K562 (cell line): ENCODE measurements at regions not wholly inside any gene's neighbourhood (a gene's known extent, or its start where the extent isn't known, plus 50 kb on each side); places are given as distances from the start of the nearest gene placed in this dataset.

Experiments
- CTCF ChIP-seq, 3 experiments: IDR thresholded peaks in 2 of 3; conservative IDR thresholded peaks in 1 of 3; 2 replicates each; pipeline ENCODE4 v1.5.1; 2011 to 2012; ENCODE audit warnings: low read length in 3 of 3, mild to moderate bottlenecking in 3 of 3, control low read depth in 2 of 3, improper control_type of control experiment in 1 of 3, inconsistent platforms in 1 of 3, low read depth in 1 of 3, mixed read lengths in 1 of 3, moderate library complexity in 1 of 3; ENCODE audit not compliant: insufficient read depth in 2 of 3
- E2F3 ChIP-seq: fragments of 250-450 bp; sonication (Bioruptor Pico); IDR thresholded peaks from 2 replicates; pipeline ENCODE4 v1.4.0; 2020; ENCODE audit warnings: mild to moderate bottlenecking
- E2F5 ChIP-seq: sonication (generic); formaldehyde crosslinking; IDR thresholded peaks from 2 replicates; pipeline ENCODE4 v1.8.0; 2022; ENCODE audit warnings: mild to moderate bottlenecking, missing genetic modification reagents
- HNRNPLL ChIP-seq: fragments of 200-400 bp; formaldehyde crosslinking; IDR thresholded peaks from 2 replicates; pipeline ENCODE4 v1.6.1; 2017; ENCODE audit warnings: low read length, low read depth, mild to moderate bottlenecking; ENCODE audit not compliant: poor library complexity, severe bottlenecking
- RAD21 ChIP-seq, 2 experiments: fragments of 250-450 bp in 1 of 2; fragments of 450-650 bp in 1 of 2; sonication (Bioruptor Pico) in 1 of 2; formaldehyde crosslinking in 1 of 2; IDR thresholded peaks in 1 of 2; conservative IDR thresholded peaks in 1 of 2; 2 replicates each; pipeline versions ENCODE4 v1.4.0 to v1.8.0; 2020 to 2022; ENCODE audit warnings: mild to moderate bottlenecking in 2 of 2, moderate library complexity in 1 of 2
- RCOR1 ChIP-seq, 2 experiments: IDR thresholded peaks; 2 replicates each; pipeline ENCODE4 v1.6.1; 2012; ENCODE audit warnings: low read depth in 2 of 2, low read length in 2 of 2, borderline replicate concordance in 1 of 2, improper control_type of control experiment in 1 of 2
- SRF ChIP-seq, 2 experiments: fragments of 250-450, 450-650 bp in 1 of 2; sonication (Bioruptor Pico) in 1 of 2; sonication (generic) in 1 of 2; formaldehyde crosslinking; IDR thresholded peaks; 2 replicates each; pipeline versions ENCODE4 v1.5.0 to v1.5.1; 2020 to 2022; ENCODE audit warnings: mild to moderate bottlenecking in 1 of 2, missing genetic modification reagents in 1 of 2

GRCh38 chr17:79223471-79223870 is 148.8 kb downstream of the ENGASE start:
- TF ChIP-seq RAD21 (CRISPR knock-in tag; conservative IDR thresholded peaks at IDR 0.05 in 1 of 2, IDR thresholded peaks at IDR 0.05 in 1 of 2) (no peak), RCOR1 (IDR thresholded peaks at IDR 0.05; ENCODE audit: borderline replicate concordance in 1 of 2, low read depth in 2 of 2, low read length in 2 of 2) (no peak), E2F3 (CRISPR knock-in tag) (no peak), E2F5 (CRISPR knock-in tag) (no peak), SRF (CRISPR knock-in tag; IDR thresholded peaks at IDR 0.05) (no peak), CTCF (IDR thresholded peaks at IDR 0.05 in 2 of 3, conservative IDR thresholded peaks at IDR 0.05 in 1 of 3; ENCODE audit: insufficient read depth in 2 of 3, low read depth in 1 of 3, low read length in 3 of 3) (no peak), HNRNPLL (no peak)
